ENCODE measurements at regions not wholly inside any gene's neighbourhood (a gene's known extent, or its start where the extent isn't known, plus 50 kb on each side); places are given as distances from the start of the nearest gene placed in this dataset.

DNA sequence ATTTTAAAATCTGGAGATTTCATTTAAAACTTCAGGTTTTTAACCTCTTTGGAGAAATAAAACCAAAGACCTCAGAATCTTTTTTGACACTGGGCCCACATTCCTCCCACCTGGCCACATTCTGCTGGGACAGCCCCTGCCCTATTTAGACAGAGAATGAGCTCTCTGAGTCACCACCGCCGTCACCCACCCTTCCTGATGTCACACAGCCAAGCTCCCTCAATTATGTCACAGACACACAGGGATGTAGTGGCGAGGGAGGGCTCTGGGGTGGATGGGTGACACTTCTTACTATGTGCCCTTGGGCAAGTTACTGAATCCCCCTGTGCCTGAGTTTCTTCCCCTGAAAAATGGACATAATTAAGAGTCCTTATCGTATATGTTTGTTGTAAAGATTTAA is 162.6 kb downstream of the RAB11FIP2 start:
- Histone ChIP-seq H3K36me3 (ENCODE audit: control insufficient read depth in 2 of 2, extremely low read depth in 1 of 2, insufficient read depth in 2 of 2, low read length in 2 of 2) (no peaks in the 10 kb centered on the region), H3K9ac (replicated peaks; ENCODE audit: extremely low read depth, insufficient read depth, low read length) (no peak overlapping the region), H3K4me1 (ENCODE audit: control insufficient read depth, extremely low read depth, insufficient read depth, low read length) (no peaks in the 10 kb centered on the region), H3K79me2 (ENCODE audit: control insufficient read depth, insufficient read depth, low read length) (no peaks in the 10 kb centered on the region), H3K4me2 (ENCODE audit: insufficient read depth, low read length) (no peak overlapping the region), H3K9me1 (replicated peaks; ENCODE audit: control insufficient read depth, extremely low read depth, insufficient read depth, low read length) (no peaks in the 10 kb centered on the region), H3K27ac (ENCODE audit: insufficient read depth, low read depth, low read length) (no peak overlapping the region), H4K20me1 (replicated peaks; ENCODE audit: control insufficient read depth, extremely low read depth, insufficient read depth, low read length) (no peaks in the 10 kb centered on the region), H3K9me3 (replicated peaks; ENCODE audit: control insufficient read depth, insufficient read depth, low read length) (no peaks in the 10 kb centered on the region), H3K4me3 (replicated peaks in 1 of 3; ENCODE audit: insufficient read depth in 1 of 3, low read depth in 1 of 3, low read length in 3 of 3) (no peak overlapping the region), H2AFZ (ENCODE audit: low read depth, low read length) (no peak overlapping the region), H3K27me3 (ENCODE audit: control insufficient read depth in 2 of 2, insufficient read depth in 2 of 2, low read length in 2 of 2) (no peaks in the 10 kb centered on the region)
- intact Hi-C loops (cut with micrococcal nuclease), result no loop called here
- dilution Hi-C loops (cut with MboI; ENCODE audit: extremely low pct_ligation_motif_present, low sequenced_read_pairs), result no loop called here
- DNase-seq (ENCODE audit: low read depth, low spot score), result no peak
- TF ChIP-seq GATA2 (IDR thresholded peaks at IDR 0.05; ENCODE audit: insufficient read depth, insufficient read length, low read depth, low read length) (no peak), POLR2AphosphoS5 (IDR thresholded peaks at IDR 0.05; ENCODE audit: insufficient read depth, low read depth, low read length) (no peak), EZH2 (IDR thresholded peaks at IDR 0.05; ENCODE audit: borderline replicate concordance, low read depth, low read length, severe bottlenecking) (no peak)
- no peak for FAIRE-seq
- BruUV-seq (replicated peaks), result no TSS peak
- CTCF ChIA-PET, result no interaction called here
- POLR2A ChIA-PET, result no interaction called here

DNA sequence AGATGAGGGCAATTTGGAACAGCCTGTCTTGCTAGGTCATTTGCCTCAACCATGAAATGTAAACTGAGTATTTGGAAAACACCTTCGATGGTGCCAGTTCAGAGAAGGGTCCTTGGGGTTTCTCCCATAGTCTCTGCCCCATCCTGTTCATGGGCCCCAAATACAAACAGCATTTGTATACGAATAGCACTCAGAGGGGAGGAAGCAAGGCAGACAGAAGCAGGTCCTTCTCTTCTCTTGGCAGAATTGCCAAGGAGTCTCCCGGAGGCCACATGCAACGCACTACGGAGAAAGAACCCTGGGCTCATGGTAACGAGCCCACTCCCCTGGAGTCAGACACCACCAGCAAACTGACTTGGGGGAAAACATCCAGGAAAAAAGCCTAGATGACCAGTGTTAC is 162.1 kb downstream of the RAB11FIP2 start:
- BruUV-seq (replicated peaks), result no TSS peak
- FAIRE-seq, result no peak
- Histone ChIP-seq H3K4me1 (ENCODE audit: control insufficient read depth, extremely low read depth, insufficient read depth, low read length) (no peaks in the 10 kb centered on the region), H3K4me3 (replicated peaks in 1 of 3; ENCODE audit: insufficient read depth in 1 of 3, low read depth in 1 of 3, low read length in 3 of 3) (no peak overlapping the region), H3K9ac (replicated peaks; ENCODE audit: extremely low read depth, insufficient read depth, low read length) (no peak overlapping the region), H3K79me2 (ENCODE audit: control insufficient read depth, insufficient read depth, low read length) (no peaks in the 10 kb centered on the region), H2AFZ (ENCODE audit: low read depth, low read length) (no peak overlapping the region), H3K4me2 (ENCODE audit: insufficient read depth, low read length) (no peak overlapping the region), H3K9me3 (replicated peaks; ENCODE audit: control insufficient read depth, insufficient read depth, low read length) (no peaks in the 10 kb centered on the region), H3K27ac (ENCODE audit: insufficient read depth, low read depth, low read length) (no peak overlapping the region), H4K20me1 (replicated peaks; ENCODE audit: control insufficient read depth, extremely low read depth, insufficient read depth, low read length) (no peaks in the 10 kb centered on the region), H3K9me1 (replicated peaks; ENCODE audit: control insufficient read depth, extremely low read depth, insufficient read depth, low read length) (no peaks in the 10 kb centered on the region), H3K36me3 (ENCODE audit: control insufficient read depth in 2 of 2, extremely low read depth in 1 of 2, insufficient read depth in 2 of 2, low read length in 2 of 2) (no peaks in the 10 kb centered on the region), H3K27me3 (ENCODE audit: control insufficient read depth in 2 of 2, insufficient read depth in 2 of 2, low read length in 2 of 2) (no peaks in the 10 kb centered on the region)
- intact Hi-C loops (cut with micrococcal nuclease), result no loop called here
- dilution Hi-C loops (cut with MboI; ENCODE audit: extremely low pct_ligation_motif_present, low sequenced_read_pairs), result no loop called here
- ChIA-PET POLR2A (no interaction called here), CTCF (no interaction called here)
- DNase-seq (ENCODE audit: low read depth, low spot score), result no peak
- no peak for TF ChIP-seq GATA2 (IDR thresholded peaks at IDR 0.05; ENCODE audit: insufficient read depth, insufficient read length, low read depth, low read length)
- no peak for TF ChIP-seq JUN (IDR thresholded peaks at IDR 0.05; ENCODE audit: borderline replicate concordance, insufficient read depth, insufficient read length, low read depth)
- TF ChIP-seq, protein P1, sequence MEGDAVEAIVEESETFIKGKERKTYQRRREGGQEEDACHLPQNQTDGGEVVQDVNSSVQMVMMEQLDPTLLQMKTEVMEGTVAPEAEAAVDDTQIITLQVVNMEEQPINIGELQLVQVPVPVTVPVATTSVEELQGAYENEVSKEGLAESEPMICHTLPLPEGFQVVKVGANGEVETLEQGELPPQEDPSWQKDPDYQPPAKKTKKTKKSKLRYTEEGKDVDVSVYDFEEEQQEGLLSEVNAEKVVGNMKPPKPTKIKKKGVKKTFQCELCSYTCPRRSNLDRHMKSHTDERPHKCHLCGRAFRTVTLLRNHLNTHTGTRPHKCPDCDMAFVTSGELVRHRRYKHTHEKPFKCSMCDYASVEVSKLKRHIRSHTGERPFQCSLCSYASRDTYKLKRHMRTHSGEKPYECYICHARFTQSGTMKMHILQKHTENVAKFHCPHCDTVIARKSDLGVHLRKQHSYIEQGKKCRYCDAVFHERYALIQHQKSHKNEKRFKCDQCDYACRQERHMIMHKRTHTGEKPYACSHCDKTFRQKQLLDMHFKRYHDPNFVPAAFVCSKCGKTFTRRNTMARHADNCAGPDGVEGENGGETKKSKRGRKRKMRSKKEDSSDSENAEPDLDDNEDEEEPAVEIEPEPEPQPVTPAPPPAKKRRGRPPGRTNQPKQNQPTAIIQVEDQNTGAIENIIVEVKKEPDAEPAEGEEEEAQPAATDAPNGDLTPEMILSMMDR (IDR thresholded peaks at IDR 0.05; ENCODE audit: extremely low read depth in 1 of 2, insufficient read depth in 1 of 2, low read depth in 1 of 2, low read length in 2 of 2), result no peak
- TF ChIP-seq POLR2A (IDR thresholded peaks at IDR 0.05; ENCODE audit: low read depth, low read length), result no peak
- no peak for TF ChIP-seq POLR2AphosphoS5 (IDR thresholded peaks at IDR 0.05; ENCODE audit: insufficient read depth, low read depth, low read length)
- no peak for TF ChIP-seq FOS (IDR thresholded peaks at IDR 0.05; ENCODE audit: borderline replicate concordance, insufficient read depth, low read length)
- no peak for TF ChIP-seq MYC (IDR thresholded peaks at IDR 0.05; ENCODE audit: low read depth, low read length)
- TF ChIP-seq, protein P2, sequence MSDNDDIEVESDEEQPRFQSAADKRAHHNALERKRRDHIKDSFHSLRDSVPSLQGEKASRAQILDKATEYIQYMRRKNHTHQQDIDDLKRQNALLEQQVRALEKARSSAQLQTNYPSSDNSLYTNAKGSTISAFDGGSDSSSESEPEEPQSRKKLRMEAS (IDR thresholded peaks at IDR 0.05; ENCODE audit: insufficient read depth, insufficient read length), result no peak
- no peak for TF ChIP-seq EZH2 (IDR thresholded peaks at IDR 0.05; ENCODE audit: borderline replicate concordance, low read depth, low read length, severe bottlenecking)

Measured in endothelial cell of umbilical vein (primary cell).